H1 (cell line): ENCODE measurements at regions not wholly inside any gene's neighbourhood (a gene's known extent, or its start where the extent isn't known, plus 50 kb on each side); places are given as distances from the start of the nearest gene placed in this dataset.
A peak's percentile ranks its signal among the peaks of the same experiment; 100 is the strongest.

ENCODE experiments used
- CTCF ChIA-PET: fragments of 300-600 bp; sonication (Branson Sonifier 250); formaldehyde crosslinking; loops from one replicate; lab custom pipeline; 2021; ENCODE audit not compliant: partially characterized antibody; lab: Charles Lee
- POLR2A ChIA-PET: fragments of 300-600 bp; sonication (Branson Sonifier 250); formaldehyde crosslinking; loops from one replicate; lab custom pipeline; 2021; ENCODE audit warnings: inconsistent platforms; ENCODE audit not compliant: partially characterized antibody; lab: Charles Lee
- DNase-seq, 2 experiments: peaks; one replicate each; pipeline versions ENCODE4 v3.0.0 to v3.0.0-alpha.2; 2010 to 2022; ENCODE audit warnings: low spot score in 2 of 2, low read depth in 1 of 2, mixed read lengths in 1 of 2
- FAIRE-seq: peaks from 2 replicates; lab custom pipeline; 2011; peaks lifted over from hg19 to GRCh38; lab: Jason Lieb, UNC
- H2AFZ ChIP-seq: 2 replicates; pipeline ENCODE4 v1.8.1; 2012; ENCODE audit warnings: low read length, inconsistent platforms
- H2AK5ac ChIP-seq: 2 replicates; pipeline ENCODE4 v1.6.1; 2013; ENCODE audit warnings: low read depth, low read length
- H2BK120ac ChIP-seq: replicated peaks from 2 replicates; pipeline ENCODE3; 2013; ENCODE audit warnings: low read depth, low read length, inconsistent platforms
- H2BK12ac ChIP-seq: 2 replicates; pipeline ENCODE4 v1.6.1; 2013; ENCODE audit warnings: low read depth, low read length
- H2BK15ac ChIP-seq: 2 replicates; pipeline ENCODE4 v1.6.1; 2013; ENCODE audit warnings: low read length
- H2BK20ac ChIP-seq: 2 replicates; pipeline ENCODE4 v1.6.1; 2013; ENCODE audit warnings: low read length
- H2BK5ac ChIP-seq: 2 replicates; pipeline ENCODE4 v1.6.1; 2013; ENCODE audit warnings: low read depth, low read length
- H3K14ac ChIP-seq: 2 replicates; pipeline ENCODE4 v1.6.1; 2013; ENCODE audit warnings: inconsistent platforms; ENCODE audit not compliant: insufficient read length
- H3K18ac ChIP-seq: 2 replicates; pipeline ENCODE4 v1.6.1; 2013; ENCODE audit warnings: low read length; ENCODE audit errors: extremely low read depth
- H3K23ac ChIP-seq: 2 replicates; pipeline ENCODE4 v1.6.1; 2013; ENCODE audit warnings: inconsistent platforms; ENCODE audit not compliant: insufficient read length
- H3K23me2 ChIP-seq: 2 replicates; pipeline ENCODE4 v1.6.1; 2013; ENCODE audit warnings: low read depth, low read length
- H3K27ac ChIP-seq: 2 replicates; pipeline ENCODE4 v1.6.1; 2011; ENCODE audit warnings: low read depth, low read length, inconsistent platforms
- H3K27me3 ChIP-seq, 4 experiments: replicated peaks in 1 of 4; 1 replicate in 1 of 4; 2 replicates in 3 of 4; pipeline versions ENCODE4 v1.6.1 to v1.8.1; 2011 to 2013; ENCODE audit warnings: low read length in 3 of 4, mild to moderate bottlenecking in 3 of 4, inconsistent platforms in 2 of 4, mixed read lengths in 2 of 4, moderate library complexity in 1 of 4; ENCODE audit not compliant: control insufficient read depth in 3 of 4, insufficient read depth in 3 of 4; ENCODE audit errors: extremely low read depth in 1 of 4
- H3K36me3 ChIP-seq, 4 experiments: 2 replicates each; pipeline versions ENCODE4 v1.6.1 to v1.8.1; 2011 to 2013; ENCODE audit warnings: mild to moderate bottlenecking in 4 of 4, low read length in 3 of 4, moderate library complexity in 2 of 4, control low read depth in 1 of 4, inconsistent platforms in 1 of 4; ENCODE audit not compliant: insufficient read depth in 4 of 4, control insufficient read depth in 2 of 4
- H3K4ac ChIP-seq: replicated peaks from 2 replicates; pipeline ENCODE3; 2013; ENCODE audit warnings: low read length, low read depth, mixed read lengths, inconsistent platforms; ENCODE audit not compliant: insufficient read length
- H3K4me1 ChIP-seq, 4 experiments: replicated peaks in 1 of 4; 1 replicate in 1 of 4; 2 replicates in 3 of 4; pipeline versions ENCODE4 v1.6.1 to v1.8.1; 2011 to 2013; ENCODE audit warnings: low read length in 3 of 4, inconsistent platforms in 2 of 4, mixed read lengths in 1 of 4; ENCODE audit not compliant: insufficient read depth in 4 of 4, control insufficient read depth in 3 of 4
- H3K4me2 ChIP-seq, 2 experiments: 2 replicates each; pipeline versions ENCODE4 v1.6.1 to v1.8.1; 2011 to 2013; ENCODE audit warnings: low read depth in 2 of 2, low read length in 2 of 2, control low read depth in 1 of 2, inconsistent platforms in 1 of 2, mild to moderate bottlenecking in 1 of 2; ENCODE audit not compliant: insufficient read depth in 1 of 2
- H3K4me3 ChIP-seq, 4 experiments: fragments of 200-600, 300-600 bp in 1 of 4; sonication (generic), shearing (Covaris generic), sonication (Bioruptor Twin) in 1 of 4; 2 replicates each; pipeline versions ENCODE4 v1.5.1 to v1.8.1; 2011 to 2016; ENCODE audit warnings: low read length in 4 of 4, low read depth in 3 of 4, control low read depth in 2 of 4, inconsistent platforms in 2 of 4, mild to moderate bottlenecking in 2 of 4, mixed read lengths in 1 of 4, moderate library complexity in 1 of 4; ENCODE audit not compliant: insufficient read depth in 2 of 4; ENCODE audit errors: extremely low read depth in 1 of 4
- H3K56ac ChIP-seq: replicated peaks from 2 replicates; pipeline ENCODE3; 2013; ENCODE audit warnings: low read depth, mild to moderate bottlenecking, mixed read lengths, low read length, inconsistent platforms; ENCODE audit not compliant: insufficient read length
- H3K79me1 ChIP-seq: 2 replicates; pipeline ENCODE4 v1.6.1; 2013; ENCODE audit warnings: low read depth, low read length, control low read depth
- H3K79me2 ChIP-seq, 2 experiments: 2 replicates each; pipeline versions ENCODE4 v1.6.1 to v1.8.1; 2012 to 2013; ENCODE audit warnings: low read length in 2 of 2, mild to moderate bottlenecking in 2 of 2, inconsistent platforms in 1 of 2; ENCODE audit not compliant: insufficient read depth in 2 of 2, control insufficient read depth in 1 of 2
- H3K9ac ChIP-seq, 4 experiments: replicated peaks in 1 of 4; 1 replicate in 1 of 4; 2 replicates in 3 of 4; pipeline versions ENCODE4 v1.6.1 to v1.8.1; 2011 to 2013; ENCODE audit warnings: low read depth in 3 of 4, low read length in 3 of 4, control low read depth in 2 of 4, mild to moderate bottlenecking in 2 of 4, moderate library complexity in 2 of 4, inconsistent platforms in 1 of 4; ENCODE audit errors: extremely low read depth in 1 of 4
- H3K9me3 ChIP-seq, 2 experiments: 2 replicates each; pipeline versions ENCODE4 v1.6.1 to v1.8.1; 2012 to 2013; ENCODE audit warnings: mild to moderate bottlenecking in 2 of 2, moderate library complexity in 2 of 2, control low read depth in 1 of 2, inconsistent platforms in 1 of 2, low read depth in 1 of 2, low read length in 1 of 2, mixed read lengths in 1 of 2; ENCODE audit not compliant: insufficient read depth in 2 of 2
- H4K20me1 ChIP-seq, 2 experiments: replicated peaks in 1 of 2; 2 replicates each; pipeline versions ENCODE3 to v1.8.1; 2011 to 2013; ENCODE audit warnings: inconsistent platforms in 2 of 2, low read length in 2 of 2, mild to moderate bottlenecking in 1 of 2; ENCODE audit not compliant: insufficient read depth in 2 of 2, control insufficient read depth in 1 of 2
- H4K5ac ChIP-seq: 2 replicates; pipeline ENCODE4 v1.6.1; 2013; ENCODE audit warnings: low read length, low read depth, mixed read lengths, inconsistent platforms; ENCODE audit not compliant: insufficient read length
- H4K8ac ChIP-seq: 2 replicates; pipeline ENCODE4 v1.8.0; 2013; ENCODE audit warnings: mild to moderate bottlenecking, moderate library complexity, low read length, inconsistent platforms; ENCODE audit not compliant: insufficient read depth; ENCODE audit errors: extremely low read depth
- H4K91ac ChIP-seq: replicated peaks from 2 replicates; pipeline ENCODE3; 2013; ENCODE audit warnings: low read length, mixed read lengths, inconsistent platforms; ENCODE audit not compliant: insufficient read length
- ATF2 ChIP-seq: IDR thresholded peaks from 2 replicates; pipeline ENCODE4 v1.6.1; 2012; ENCODE audit warnings: low read length, inconsistent platforms
- BRCA1 ChIP-seq: IDR thresholded peaks from 2 replicates; pipeline ENCODE4 v1.6.1; 2012; ENCODE audit warnings: low read depth, low read length, improper control_type of control experiment
- CBX8 ChIP-seq: fragments of 300-800, 300-1000 bp; sonication (generic); IDR thresholded peaks from 2 replicates; pipeline ENCODE4 v1.7.1; 2016; ENCODE audit warnings: low read depth, low read length, borderline replicate concordance
- CHD2 ChIP-seq: IDR thresholded peaks from 2 replicates; pipeline ENCODE4 v1.6.1; 2012; ENCODE audit warnings: low read length, improper control_type of control experiment
- CTCF ChIP-seq, 3 experiments: IDR thresholded peaks; 1 replicate in 2 of 3; 2 replicates in 1 of 3; pipeline versions ENCODE4 v1.5.1 to v1.6.1; 2011; ENCODE audit warnings: low read length in 3 of 3, mild to moderate bottlenecking in 3 of 3, inconsistent platforms in 2 of 3, low read depth in 1 of 3, moderate library complexity in 1 of 3; ENCODE audit not compliant: insufficient read depth in 1 of 3; ENCODE audit errors: control extremely low read depth in 1 of 3
- EGR1 ChIP-seq: IDR thresholded peaks from 2 replicates; pipeline ENCODE4 v1.6.1; 2011; ENCODE audit warnings: low read depth, low read length, borderline replicate concordance
- GABPA ChIP-seq: IDR thresholded peaks from 2 replicates; pipeline ENCODE4 v1.6.1; 2011; ENCODE audit warnings: mild to moderate bottlenecking, low read length, moderate library complexity, borderline replicate concordance; ENCODE audit not compliant: insufficient read depth
- POLR2AphosphoS5 ChIP-seq: IDR thresholded peaks from 2 replicates; pipeline ENCODE4 v1.6.1; 2011; ENCODE audit warnings: low read depth, low read length
- SIX5 ChIP-seq: IDR thresholded peaks from 2 replicates; pipeline ENCODE4 v1.6.1; 2011; ENCODE audit warnings: mild to moderate bottlenecking, low read depth, low read length
- WGBS, 2 experiments: shearing (Covaris generic) in 1 of 2; methylation state at CpG; one replicate each; pipeline versions ENCODE4 v1.1.6 to v1.1.7; 2013 to 2015; ENCODE audit warnings: low lambda C conversion rate in 2 of 2, mixed read lengths in 2 of 2, inconsistent platforms in 1 of 2, low coverage in 1 of 2, missing lambda C conversion rate in 1 of 2; ENCODE audit not compliant: insufficient replicate concordance in 2 of 2, insufficient coverage in 1 of 2, insufficient read length in 1 of 2; ENCODE audit errors: extremely low coverage in 1 of 2, missing lambda C conversion rate in 1 of 2; 5-methylcytosine and 5-hydroxymethylcytosine counted together

- H3K79me2 ChIP-seq, result no peaks in the 10 kb centered on the region
- no peak overlapping the region for H3K18ac ChIP-seq
- H2BK120ac ChIP-seq, result no peak overlapping the region
- peak overlapping the region; percentile 33; the same call in 1 of the 2 replicates for H2AFZ ChIP-seq
- CTCF ChIA-PET, result interaction anchor here (1.1 kb wide), 1 partner anchor 20 kb away, joined by 5 read pairs; no protein-coding TSS in a partner anchor
- no peak overlapping the region for H3K27ac ChIP-seq
- H3K27me3 ChIP-seq, result no peaks in the 10 kb centered on the region
- POLR2A ChIA-PET, result no interaction called here
- no peak overlapping the region for H3K4me3 ChIP-seq
- H2BK5ac ChIP-seq, result no peak overlapping the region
- H3K79me1 ChIP-seq, result no peaks in the 10 kb centered on the region
- no peaks in the 10 kb centered on the region for H3K9me3 ChIP-seq
- no peaks in the 10 kb centered on the region for H3K23me2 ChIP-seq
- peak overlapping the region; percentile 11; the same call in 1 of the 2 replicates for H2BK12ac ChIP-seq
- no peak for FAIRE-seq
- no peak overlapping the region for H3K4me2 ChIP-seq
- 93% methylated on average over 3 of the region's 3 CpGs; no CpG with 5 or more reads in 1 of the 2 experiments for WGBS, 2 experiments
- H3K9ac ChIP-seq, result no peak overlapping the region
- no peak overlapping the region for H2BK20ac ChIP-seq
- no peak overlapping the region for H4K5ac ChIP-seq
- H3K23ac ChIP-seq, result no peak overlapping the region
- no peak overlapping the region for H3K14ac ChIP-seq
- H3K36me3 ChIP-seq, result no peaks in the 10 kb centered on the region
- no peak for DNase-seq
- H3K4ac ChIP-seq, result no peak overlapping the region
- no peak overlapping the region for H2BK15ac ChIP-seq
- no peak overlapping the region for H3K56ac ChIP-seq
- H4K8ac ChIP-seq, result no peak overlapping the region
- H4K20me1 ChIP-seq, result no peaks in the 10 kb centered on the region
- H4K91ac ChIP-seq, result no peak overlapping the region
- no peaks in the 10 kb centered on the region for H3K4me1 ChIP-seq
- no peak overlapping the region for H2AK5ac ChIP-seq
- TF ChIP-seq POLR2AphosphoS5, result no peak
- TF ChIP-seq CBX8, result no peak
- no peak for TF ChIP-seq EGR1
- TF ChIP-seq CTCF (IDR thresholded peaks at IDR 0.05; ENCODE audit: control extremely low read depth in 1 of 3, insufficient read depth in 1 of 3, low read depth in 1 of 3, low read length in 3 of 3), result no peak
- no peak for TF ChIP-seq SIX5
- no peak for TF ChIP-seq BRCA1
- no peak for TF ChIP-seq CHD2
- TF ChIP-seq GABPA, result no peak
- TF ChIP-seq ATF2, result no peak
Observed at GRCh38 chr5:40410964-40411635, 268.6 kb upstream of the PTGER4 start.
